HPDE6-E6E7 (cell line): ENCODE measurements at regions not wholly inside any gene's neighbourhood (a gene's known extent, or its start where the extent isn't known, plus 50 kb on each side); places are given as distances from the start of the nearest gene placed in this dataset.
"Not testable (repeated sequence)": the region's sequence is repeated elsewhere in the genome, so short reads cannot be mapped to it uniquely, and the experiment has no call there.

Experiments used
- DNase-seq: peaks from one replicate; pipeline ENCODE4 v3.0.0; 2011; ENCODE audit warnings: missing footprints; ENCODE audit errors: extremely low spot score

GRCh38 chr21:28283641-28284490 is 708.8 kb downstream of the LTN1 start:
- no peak for DNase-seq

- DNase-seq: no peak
These were observed 709.8 kb downstream of the LTN1 start for GRCh38 chr21:28282833-28283232.

- not testable (repeated sequence) for DNase-seq
These were observed 711.3 kb downstream of the LTN1 start for GRCh38 chr21:28281357-28281756.

GRCh38 chr21:28280611-28281010 is 712.1 kb downstream of the LTN1 start:
- no peak for DNase-seq

GRCh38 chr21:28277324-28277723 is 715.4 kb downstream of the LTN1 start:
- DNase-seq: no peak

- DNase-seq: no peak
These were observed 720.2 kb downstream of the LTN1 start for GRCh38 chr21:28272272-28272992.

GRCh38 chr21:28269173-28269572 is 723.5 kb downstream of the LTN1 start:
- no peak for DNase-seq

- no peak for DNase-seq
These were observed 724.0 kb downstream of the LTN1 start for GRCh38 chr21:28268685-28269084.

- no peak for DNase-seq
These were observed 725.2 kb downstream of the LTN1 start for GRCh38 chr21:28267449-28267848.

- DNase-seq: no peak
These were observed 726.6 kb downstream of the LTN1 start for GRCh38 chr21:28266061-28266460.

- DNase-seq: no peak
These were observed 728.7 kb downstream of the LTN1 start for GRCh38 chr21:28263974-28264373.

- no peak for DNase-seq
These were observed 731.4 kb downstream of the LTN1 start for GRCh38 chr21:28261298-28261697.

- DNase-seq: no peak
These were observed 735.4 kb downstream of the LTN1 start for GRCh38 chr21:28257276-28257675.

GRCh38 chr21:28256837-28257236 is 735.8 kb downstream of the LTN1 start:
- no peak for DNase-seq

GRCh38 chr21:28256420-28256831 is 736.3 kb downstream of the LTN1 start:
- no peak for DNase-seq

GRCh38 chr21:28253961-28254360 is 738.7 kb downstream of the LTN1 start:
- DNase-seq: no peak

- peak; percentile 16 for DNase-seq
These were observed 739.3 kb downstream of the LTN1 start for GRCh38 chr21:28253338-28253737.

GRCh38 chr21:28252928-28253327 is 739.7 kb downstream of the LTN1 start:
- DNase-seq: no peak

- DNase-seq: no peak
These were observed 741.7 kb downstream of the LTN1 start for GRCh38 chr21:28250946-28251345.

- DNase-seq: no peak
These were observed 745.1 kb downstream of the LTN1 start for GRCh38 chr21:28247454-28248020.

- DNase-seq: no peak
These were observed 752.1 kb downstream of the LTN1 start for GRCh38 chr21:28240586-28240985.

- no peak for DNase-seq
These were observed 753.3 kb downstream of the LTN1 start for GRCh38 chr21:28239340-28239739.

- no peak for DNase-seq
These were observed 755.0 kb downstream of the LTN1 start for GRCh38 chr21:28237661-28238060.
